Activated CD4-positive, alpha-beta T cell treated with anti-CD3 and anti-CD28 coated beads, Interleukin-2, amount 50 U/mL, for 24 hours (primary cell): ENCODE measurements at regions not wholly inside any gene's neighbourhood (a gene's known extent, or its start where the extent isn't known, plus 50 kb on each side); places are given as distances from the start of the nearest gene placed in this dataset.
"Not testable (repeated sequence)": the region's sequence is repeated elsewhere in the genome, so short reads cannot be mapped to it uniquely, and the experiment has no call there.

ENCODE experiments used
- DNase-seq, 2 donors: peaks; one replicate each; pipeline ENCODE4 v3.0.0-alpha.2; 2020; ENCODE audit warnings: low read depth in 1 of 2, low spot score in 1 of 2

DNA sequence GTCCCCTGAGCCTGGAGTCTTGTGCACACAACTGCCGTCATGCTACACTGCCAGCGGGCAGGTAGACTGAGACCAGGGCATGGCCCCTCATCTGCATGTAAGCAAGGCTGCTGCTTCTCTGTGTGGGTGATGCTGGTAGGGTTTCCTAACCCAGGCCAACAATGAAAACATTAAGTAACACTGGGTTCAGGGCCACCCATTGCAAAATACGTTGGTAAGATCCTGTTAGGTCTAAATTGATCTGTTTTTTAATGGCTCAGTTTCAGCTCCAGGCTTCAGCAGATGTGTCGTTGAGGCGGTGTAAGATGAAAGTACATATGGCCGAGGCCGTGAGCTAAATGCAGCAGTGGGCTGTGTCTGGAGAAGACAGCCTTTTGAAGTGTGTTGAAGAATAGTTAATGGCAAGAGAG lies 383.4 kb downstream of the IRS2 start:
- DNase-seq, result no peak

DNA sequence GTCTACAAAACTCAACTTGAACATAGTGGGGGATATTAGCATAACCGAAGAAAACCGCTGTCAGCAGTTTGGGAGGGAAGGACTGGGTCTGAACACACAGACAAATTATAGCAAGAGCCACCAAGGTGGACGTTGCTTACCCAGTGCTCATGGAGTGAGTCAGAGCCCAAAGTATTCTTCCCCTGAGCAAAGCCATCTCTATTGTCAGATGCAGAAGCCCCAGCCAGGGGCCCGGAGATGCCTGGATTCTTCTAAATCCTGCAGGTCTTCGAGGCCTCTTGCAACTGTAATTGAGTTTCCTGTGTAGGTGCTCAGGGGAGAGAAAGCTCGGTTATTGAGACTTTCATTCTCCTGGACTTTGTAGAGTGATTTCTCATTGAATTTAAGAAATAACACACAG lies 384.5 kb downstream of the IRS2 start:
- DNase-seq, result no peak

DNA sequence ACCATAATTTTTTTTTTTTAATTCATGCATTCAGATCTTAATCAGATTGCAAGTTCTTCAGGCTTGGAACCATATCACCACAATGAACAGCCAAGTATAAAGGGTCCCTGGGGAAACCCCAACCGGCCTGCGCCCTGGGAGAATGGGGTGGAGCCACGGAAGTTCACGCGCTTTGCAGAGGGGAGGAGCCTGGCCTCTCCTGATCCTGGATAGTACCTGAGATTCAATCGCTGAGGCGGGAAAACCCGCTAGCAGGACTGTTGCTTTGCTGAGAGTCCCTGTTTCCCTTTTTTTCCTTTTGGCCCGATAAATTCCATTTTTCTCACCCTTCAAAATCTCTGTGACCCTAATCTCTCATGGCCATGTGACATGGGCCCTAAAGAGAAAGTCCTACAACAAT lies 385.1 kb downstream of the IRS2 start:
- DNase-seq, result no peak

DNA sequence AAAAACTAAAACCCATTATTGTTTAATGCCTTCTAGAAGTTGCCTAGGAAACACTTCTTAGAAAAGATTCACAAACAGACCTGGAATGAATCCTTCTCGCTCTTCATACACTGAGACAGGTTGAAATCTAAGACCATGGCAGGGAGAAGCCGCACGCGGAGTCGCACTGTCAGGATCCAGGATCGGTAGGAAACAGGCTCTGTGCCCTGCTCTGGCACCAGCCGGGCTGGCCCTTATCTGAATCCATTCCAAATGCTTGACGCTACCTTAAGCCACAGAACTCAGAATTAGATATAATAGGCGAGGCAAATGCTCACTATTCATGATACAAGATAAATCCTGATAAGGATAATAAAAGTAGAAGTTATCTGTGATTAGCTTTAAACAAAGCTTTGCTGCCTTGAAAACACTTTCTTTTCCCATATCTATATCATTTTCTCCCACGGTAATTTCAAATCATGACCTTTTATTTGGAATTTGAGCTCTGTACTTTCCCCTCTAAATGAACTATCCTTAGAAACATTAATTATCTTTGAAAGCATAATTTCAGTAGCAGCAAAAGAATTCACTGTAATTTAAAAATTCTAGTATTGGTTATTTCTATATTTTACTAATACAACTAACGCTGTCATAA lies 385.6 kb downstream of the IRS2 start:
- no peak for DNase-seq

DNA sequence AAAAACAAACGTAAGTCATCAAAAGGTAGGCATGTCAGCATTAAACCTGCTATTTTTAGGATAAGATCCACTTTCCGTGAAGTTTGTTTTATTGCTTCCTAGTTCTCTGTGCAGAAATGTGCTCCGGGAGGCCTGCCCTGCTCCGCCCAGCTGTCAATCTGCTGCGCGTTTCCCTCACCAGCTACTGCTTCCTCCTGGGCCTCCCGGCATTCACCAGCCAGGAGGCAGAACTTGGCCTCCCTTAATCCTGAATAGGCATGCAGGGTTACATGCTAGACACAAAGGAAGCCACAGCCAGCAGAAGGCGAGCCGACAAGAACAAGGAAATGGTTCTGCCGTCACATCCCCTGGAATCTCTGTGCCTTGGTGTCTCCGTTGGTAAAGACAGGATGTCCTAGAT lies 386.2 kb downstream of the IRS2 start:
- no peak for DNase-seq

DNA sequence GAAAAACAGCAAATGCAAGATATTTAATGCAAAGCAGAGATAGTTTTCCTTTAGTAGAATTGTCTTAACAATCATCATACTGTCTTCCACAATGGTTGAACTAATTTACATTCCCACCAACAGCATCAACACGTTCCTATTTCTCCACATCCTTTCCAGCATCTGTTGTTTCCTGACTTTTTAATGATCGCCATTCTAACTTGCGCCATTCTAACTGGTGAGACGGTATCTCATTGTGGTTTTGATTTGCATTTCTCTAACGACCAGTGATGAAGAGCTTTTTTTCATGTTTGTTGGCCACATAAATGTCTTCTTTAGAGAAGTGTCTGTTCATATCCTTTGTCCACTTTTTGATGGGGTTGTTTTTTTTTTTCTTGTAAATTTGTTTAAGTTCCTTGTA lies 388.3 kb downstream of the IRS2 start:
- DNase-seq, result not testable (repeated sequence)

DNA sequence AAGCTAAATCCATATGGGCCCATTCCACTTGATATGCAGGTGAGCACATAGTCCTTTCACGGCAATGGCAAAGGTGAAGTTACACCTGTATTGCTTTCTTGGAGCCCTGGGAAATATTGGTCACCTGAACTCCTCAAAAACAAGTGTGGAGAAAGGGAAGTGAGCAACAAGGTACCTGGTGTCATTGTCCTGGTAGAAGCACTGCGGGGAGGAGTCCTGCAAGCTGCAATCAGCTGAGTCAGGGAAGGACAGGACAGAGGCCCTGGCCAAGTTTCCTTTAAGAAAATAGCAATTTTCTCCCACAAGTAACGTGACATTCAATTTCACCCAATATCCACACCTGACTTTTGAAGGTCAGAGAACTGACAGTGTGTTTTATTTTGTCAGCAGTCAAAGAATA lies 389.1 kb downstream of the IRS2 start:
- DNase-seq, result no peak

DNA sequence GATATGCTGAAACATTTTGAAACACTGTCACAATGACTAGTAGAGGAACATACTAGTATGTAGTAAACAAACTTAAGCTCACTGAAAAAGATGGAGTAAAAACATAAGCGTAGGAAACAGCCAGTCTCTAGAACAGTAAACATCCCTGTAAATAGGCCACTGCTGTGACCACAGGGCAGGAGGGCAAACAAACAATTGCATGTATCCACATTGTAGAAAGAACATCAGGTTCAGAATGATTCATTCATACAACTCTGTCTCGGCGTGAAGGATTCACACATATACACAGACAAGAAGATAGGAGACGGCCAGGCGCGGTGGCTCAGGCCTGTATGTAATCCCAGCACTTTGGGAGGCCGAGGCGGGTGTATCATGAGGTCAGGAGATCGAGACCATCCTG lies 390.1 kb downstream of the IRS2 start:
- DNase-seq, result no peak

DNA sequence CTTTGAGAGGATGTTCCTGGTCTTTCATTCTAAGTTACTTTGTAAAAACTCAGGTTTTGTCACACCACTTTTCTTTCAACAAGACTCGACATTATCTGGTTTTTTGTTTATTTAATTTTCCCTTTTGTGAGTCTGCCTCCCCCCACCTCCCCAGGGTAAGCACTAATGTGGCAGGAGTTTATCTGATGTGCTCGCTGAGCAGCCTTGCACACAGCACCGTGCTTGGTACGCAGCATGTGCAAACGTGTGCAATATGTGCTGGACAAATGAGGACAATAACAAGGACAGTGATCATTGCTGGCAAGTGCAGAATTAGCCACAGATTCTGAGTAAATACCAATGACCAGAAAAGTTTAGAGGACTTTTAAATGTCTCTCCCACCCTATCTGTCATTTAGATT lies 391.4 kb downstream of the IRS2 start:
- DNase-seq, result no peak

DNA sequence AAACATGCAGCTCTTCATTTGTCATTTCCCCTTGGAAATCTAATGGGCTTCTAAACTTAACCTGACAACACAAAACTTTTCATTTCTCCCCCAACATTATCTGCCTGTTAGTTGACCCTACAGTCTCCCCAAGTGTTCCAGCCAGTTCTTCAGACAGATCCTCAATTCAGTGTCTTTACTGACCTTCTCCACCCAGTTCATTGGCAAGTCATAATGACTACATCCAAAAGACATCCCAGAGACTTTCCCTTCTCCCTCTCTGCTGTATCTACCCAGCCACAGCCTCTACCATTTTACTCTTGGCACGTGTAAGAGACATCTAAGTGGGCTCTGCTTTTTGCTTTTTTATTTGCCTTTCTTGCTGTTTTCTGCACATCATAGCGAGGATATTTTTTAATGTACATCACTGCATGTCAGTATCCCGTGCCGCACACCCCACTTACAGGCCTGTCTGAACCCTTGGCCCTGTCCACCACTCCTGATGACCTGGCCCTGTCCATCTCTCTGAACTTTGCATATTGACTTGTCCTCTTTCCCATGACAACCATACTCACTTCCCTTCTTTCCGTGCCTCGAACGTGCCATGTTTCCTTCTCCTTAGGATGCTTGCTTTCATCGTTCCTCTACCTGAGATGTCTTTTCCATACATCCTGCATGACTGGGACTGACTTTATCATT lies 391.9 kb downstream of the IRS2 start:
- no peak for DNase-seq

DNA sequence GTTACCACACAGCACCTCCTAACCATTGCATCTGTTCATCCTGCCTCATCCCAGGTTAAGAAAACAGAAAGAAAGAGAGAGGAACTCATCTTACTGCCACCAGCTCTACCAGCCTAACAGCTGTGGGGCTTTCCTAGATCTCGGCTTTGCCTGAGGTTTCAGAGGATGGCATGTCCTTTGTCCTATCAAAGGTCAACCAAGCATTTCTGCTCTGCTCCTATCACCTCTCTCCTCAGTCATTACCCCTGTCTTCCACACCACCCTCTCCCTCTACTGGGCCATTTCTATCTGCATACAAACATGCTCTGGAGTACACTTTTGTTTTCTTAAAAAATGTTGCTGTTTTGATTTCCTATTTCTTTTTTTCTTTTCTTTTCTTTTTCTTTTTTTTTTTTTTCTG lies 393.3 kb downstream of the IRS2 start:
- DNase-seq, result no peak

DNA sequence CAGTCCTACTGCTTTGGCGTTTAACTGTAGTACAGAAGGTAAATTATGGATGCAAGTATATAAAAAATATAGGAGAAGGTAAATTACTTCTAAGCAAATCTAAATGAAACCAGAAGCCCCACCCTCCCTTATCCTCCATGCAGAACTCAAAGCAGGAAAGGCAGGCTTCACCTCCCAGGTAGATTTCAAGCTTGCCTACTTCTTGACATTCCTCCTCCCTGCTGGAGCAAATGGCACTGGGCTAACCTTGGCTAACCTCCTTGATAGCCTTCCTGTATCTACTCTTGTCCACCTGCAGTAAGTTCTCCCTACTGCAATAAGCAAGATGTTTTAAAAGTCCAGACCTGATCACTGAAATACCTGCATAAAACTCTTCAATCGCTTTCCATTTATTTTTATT lies 396.0 kb downstream of the IRS2 start:
- DNase-seq, result no peak

DNA sequence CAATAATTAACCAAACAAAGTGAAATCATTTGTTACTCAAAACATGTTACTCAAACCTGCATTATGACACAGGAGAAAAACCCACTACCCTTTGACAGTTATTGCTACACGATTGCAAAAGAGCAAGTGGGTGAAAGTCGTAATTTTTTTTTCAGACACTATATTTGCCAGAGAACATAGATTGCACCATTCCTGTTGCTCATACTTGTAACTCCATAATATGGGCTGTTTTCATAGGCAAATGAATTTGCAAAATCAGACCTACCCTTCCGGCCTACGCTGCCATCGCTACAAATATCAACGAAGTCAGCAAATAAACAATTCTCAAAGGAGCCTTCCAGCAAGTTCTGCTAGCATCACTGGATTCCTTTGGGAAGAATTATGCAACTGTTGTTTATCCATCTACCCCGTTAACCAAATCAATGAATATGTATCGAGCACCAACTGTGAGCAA lies 396.5 kb downstream of the IRS2 start:
- no peak for DNase-seq

DNA sequence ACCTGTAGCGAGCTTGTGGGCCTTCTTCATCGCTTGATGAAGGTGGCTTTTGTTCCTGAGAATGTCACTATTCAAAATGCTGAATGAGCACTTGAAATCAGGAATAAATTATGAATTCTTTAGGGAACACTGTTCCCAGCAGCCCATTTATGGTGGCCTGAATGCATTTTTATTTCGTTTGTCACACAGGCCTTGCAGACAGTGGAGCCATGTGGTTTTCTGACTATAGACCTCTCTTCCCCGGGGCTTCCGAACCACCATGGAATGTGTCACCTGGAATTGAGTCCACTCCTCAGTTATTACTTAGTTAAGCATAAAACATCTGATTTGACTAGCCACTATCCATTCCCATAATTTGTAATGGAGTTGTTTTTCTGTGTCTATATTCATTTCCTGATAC lies 396.9 kb downstream of the IRS2 start:
- DNase-seq, result no peak

DNA sequence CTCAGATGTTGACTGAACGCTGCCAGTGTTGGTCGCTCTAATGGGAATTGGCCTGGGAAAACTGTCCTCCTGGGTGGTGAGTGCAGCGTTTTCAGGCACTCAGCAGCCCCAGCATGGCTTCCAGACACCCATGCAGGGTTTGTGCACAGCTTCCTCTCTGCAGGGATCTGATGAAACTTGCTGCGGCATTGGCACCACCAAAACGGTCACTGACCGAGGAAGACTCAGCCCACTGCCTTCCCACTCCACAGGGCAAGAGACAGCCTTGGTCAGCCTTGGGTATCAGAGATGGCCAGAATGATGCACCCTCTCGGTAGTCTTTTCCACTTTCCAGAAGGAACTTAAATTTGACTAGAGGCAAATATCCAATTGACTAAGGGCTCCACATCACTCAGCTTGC lies 398.9 kb downstream of the IRS2 start:
- no peak for DNase-seq

DNA sequence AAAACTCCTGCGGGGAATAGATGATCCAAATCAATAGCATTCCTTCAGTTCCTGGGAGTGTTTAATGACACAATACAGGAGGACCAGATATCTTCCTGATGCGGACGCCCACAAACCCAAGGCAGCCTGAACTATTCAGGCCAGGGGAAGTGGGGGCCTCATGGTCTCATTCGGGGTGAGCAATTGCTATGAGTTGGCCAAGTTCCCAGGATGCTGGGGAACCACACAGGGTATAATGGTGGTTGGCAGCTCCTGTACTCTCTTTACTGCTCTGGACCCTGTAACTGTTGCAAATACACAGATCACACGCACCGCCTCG lies 401.2 kb downstream of the IRS2 start:
- no peak for DNase-seq

DNA sequence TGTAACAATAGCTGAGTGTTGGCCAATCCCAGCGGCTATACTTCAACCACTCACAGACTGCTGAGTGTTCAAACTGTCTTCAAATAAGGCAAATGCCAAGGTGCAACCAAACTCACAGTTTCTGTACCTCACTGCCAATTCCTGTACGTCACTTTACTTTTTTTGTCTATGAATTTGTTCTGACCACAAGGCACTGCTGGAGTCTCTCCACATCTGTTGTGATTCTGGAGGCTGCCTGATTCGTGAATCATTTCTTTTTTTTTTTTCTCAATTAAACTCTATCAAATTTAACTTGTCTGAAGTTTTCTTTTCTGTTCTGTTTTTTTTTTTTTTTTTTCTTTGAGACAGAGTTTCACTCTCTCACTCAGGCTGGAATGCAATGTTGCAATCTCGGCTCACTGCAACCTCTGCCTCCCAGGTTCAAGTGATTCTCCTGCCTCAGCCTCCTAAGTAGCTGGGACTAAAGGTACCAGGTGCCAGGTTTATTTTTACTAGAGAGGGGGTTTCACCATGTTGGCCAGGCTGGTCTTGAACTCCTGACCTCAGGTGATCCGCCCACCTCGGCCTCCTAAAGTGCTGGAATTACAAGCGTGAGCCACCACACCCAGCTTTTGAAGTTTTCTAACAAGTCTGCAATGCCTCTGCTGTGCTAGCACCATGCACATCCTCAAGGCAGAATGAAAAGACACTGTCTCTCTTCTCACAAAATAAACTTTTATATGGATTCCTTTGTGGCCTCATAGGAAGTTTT lies 401.7 kb downstream of the IRS2 start:
- DNase-seq, result no peak

DNA sequence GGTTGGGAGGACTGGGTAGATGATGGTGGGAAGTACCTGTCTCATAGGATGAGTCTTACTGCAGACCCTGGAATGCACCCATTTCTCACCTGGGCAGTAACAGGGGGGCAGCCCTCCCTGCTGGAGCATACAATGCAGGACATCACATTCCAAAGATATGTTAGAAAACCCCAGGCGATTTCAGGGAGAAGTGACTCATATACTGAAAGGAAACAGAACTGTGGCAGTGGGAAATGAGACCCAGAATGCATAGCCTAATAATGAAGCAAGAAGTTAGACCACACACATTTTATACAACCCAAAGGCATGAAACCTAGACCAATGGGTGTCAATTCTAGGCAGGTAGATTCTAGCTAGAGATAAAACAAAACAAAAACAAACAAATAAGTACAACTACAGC lies 402.7 kb downstream of the IRS2 start:
- DNase-seq, result no peak

DNA sequence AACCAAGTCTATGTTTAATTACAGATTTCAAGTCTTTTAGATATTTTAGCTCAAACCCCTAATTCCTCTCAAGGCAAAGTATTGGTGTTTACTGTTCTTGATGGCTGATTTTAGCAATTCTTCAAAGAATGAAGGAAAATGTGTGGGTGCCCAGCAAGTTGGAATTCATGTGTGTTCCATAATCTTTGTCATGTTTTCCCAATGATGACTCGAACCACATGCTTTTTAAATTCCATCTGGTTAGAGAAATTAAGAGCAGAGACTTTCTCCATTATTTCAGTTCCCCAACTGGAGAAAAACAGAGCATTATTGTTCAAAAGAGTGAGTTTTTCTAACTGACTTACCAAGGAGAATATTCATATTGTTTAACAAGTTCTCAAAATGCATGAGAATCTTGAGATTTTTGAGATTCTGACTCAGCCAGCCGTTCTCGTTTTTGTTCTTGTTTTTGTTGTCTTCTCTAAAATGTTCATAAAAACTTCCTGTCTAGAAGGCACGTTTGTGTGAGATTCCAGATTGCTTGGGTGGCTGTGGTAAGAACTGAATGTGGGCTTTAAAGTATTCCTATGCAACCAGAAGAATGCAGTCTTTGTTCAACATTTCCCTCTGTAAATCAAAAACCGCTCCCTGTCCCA lies 404.7 kb downstream of the IRS2 start:
- DNase-seq, result no peak

DNA sequence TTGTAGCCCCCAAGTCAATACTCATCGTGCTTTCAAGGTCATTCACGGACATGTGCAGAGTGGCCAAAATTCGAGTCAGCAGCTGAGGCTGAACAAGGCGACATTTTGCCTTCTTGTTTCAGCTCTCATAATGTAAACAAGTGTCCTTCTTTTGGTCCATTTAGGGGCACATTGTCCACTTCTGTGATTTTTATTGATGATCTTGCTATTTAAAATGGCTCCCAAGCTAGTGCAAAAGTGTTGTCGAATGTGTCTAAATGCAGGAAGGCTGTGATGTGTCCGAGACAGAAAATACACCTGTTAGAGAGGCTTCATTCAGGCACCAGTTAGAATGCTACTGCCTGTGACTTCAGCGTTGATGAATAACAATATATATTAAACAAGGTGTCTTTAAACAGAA lies 405.9 kb downstream of the IRS2 start:
- DNase-seq, result no peak

DNA sequence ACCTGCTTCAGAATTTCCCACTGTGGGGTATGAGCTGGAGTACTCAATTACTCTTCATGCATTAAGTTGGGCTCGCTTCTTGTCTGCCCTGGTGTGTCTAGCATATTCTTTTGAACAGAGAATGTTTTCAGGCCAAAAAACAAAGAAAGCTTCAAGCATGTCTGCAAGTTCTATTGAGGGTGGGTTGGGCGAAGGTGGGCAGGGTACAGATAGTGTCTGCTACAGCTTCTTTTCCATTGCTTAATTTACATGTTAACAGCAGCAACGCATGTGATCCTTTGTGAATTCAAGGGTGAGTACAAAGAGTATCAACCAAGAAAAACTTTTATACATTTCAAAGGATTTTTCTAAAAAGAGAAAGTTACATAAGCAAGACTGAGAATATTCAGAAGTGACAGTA lies 406.5 kb downstream of the IRS2 start:
- DNase-seq, result no peak

DNA sequence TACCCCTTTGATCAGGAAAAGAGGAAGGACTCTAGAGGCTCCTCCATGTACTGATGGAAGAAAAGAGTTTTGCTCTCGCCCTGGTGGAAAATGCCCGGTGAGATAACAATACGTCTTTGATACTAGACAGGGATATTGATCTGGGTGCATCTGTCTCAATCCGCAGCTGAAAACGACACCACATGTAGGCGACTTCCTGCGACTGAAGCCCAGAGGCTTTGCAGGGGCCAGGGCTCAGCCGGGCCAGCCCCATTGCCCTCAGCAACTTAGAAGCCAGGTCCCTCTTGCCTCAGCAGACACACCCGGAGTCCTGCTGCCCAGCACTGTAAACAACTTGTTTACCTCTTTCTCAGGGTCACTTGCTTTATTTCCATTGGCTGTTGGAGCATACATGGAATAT lies 409.4 kb downstream of the IRS2 start:
- DNase-seq, result no peak
